GM12891 (cell line): ENCODE measurements at regions not wholly inside any gene's neighbourhood (a gene's known extent, or its start where the extent isn't known, plus 50 kb on each side); places are given as distances from the start of the nearest gene placed in this dataset.

ENCODE experiments used
- DNase-seq: peaks from one replicate; pipeline ENCODE4 v3.0.0; 2011; ENCODE audit warnings: low spot score; ENCODE audit not compliant: insufficient read length
- FAIRE-seq: peaks from 2 replicates; lab custom pipeline; 2011; peaks lifted over from hg19 to GRCh38; lab: Jason Lieb, UNC
- PAX5 ChIP-seq: IDR thresholded peaks from 2 replicates; pipeline ENCODE4 v1.6.1; 2011; ENCODE audit warnings: low read length, moderate library complexity, mild to moderate bottlenecking; ENCODE audit not compliant: insufficient read depth, severe bottlenecking
- POLR2A ChIP-seq: IDR thresholded peaks from 2 replicates; pipeline ENCODE4 v1.6.1; 2011; ENCODE audit warnings: low read depth, low read length, control low read depth
- POLR2AphosphoS5 ChIP-seq: IDR thresholded peaks from 2 replicates; pipeline ENCODE4 v1.6.1; 2011; ENCODE audit warnings: low read depth, low read length, control low read depth
- POU2F2 ChIP-seq: IDR thresholded peaks from 2 replicates; pipeline ENCODE4 v1.6.1; 2011; ENCODE audit warnings: low read depth, mild to moderate bottlenecking, control low read depth, low read length, moderate library complexity
- SPI1 ChIP-seq: IDR thresholded peaks from 2 replicates; pipeline ENCODE4 v1.6.1; 2011; ENCODE audit warnings: low read depth, low read length, control low read depth
- TAF1 ChIP-seq: IDR thresholded peaks from 2 replicates; pipeline ENCODE4 v1.6.1; 2011; ENCODE audit warnings: low read depth, low read length, control low read depth

GRCh38 chr1:222168621-222169020 is 379.3 kb downstream of the HHIPL2 start:
- FAIRE-seq: no peak
- no peak for TF ChIP-seq PAX5
- TF ChIP-seq POLR2AphosphoS5: no peak
- TF ChIP-seq TAF1: no peak
- no peak for TF ChIP-seq POLR2A
- no peak for TF ChIP-seq SPI1
- TF ChIP-seq POU2F2: no peak

DNA sequence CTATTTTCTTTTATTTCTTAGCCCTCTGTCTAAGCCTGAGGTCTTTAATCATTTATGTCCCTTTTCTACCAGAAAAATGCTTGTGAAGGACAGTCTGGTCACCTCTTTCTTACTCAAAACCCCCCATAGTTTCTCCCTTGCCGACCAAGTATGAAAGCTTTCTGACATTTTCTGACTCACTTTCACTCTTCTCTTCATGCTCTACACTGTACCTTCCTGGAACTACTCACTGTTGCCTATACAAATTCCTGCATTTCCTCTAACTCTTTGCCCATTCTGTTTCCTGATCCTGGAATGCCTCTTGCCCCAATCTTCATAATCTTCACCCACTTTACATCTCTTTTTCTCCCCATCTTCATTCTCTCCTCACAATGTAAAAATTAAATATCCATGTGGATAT is 380.0 kb downstream of the HHIPL2 start:
- no peak for TF ChIP-seq POLR2A
- TF ChIP-seq POU2F2: no peak
- no peak for TF ChIP-seq SPI1
- no peak for TF ChIP-seq TAF1
- TF ChIP-seq PAX5: no peak
- no peak for TF ChIP-seq POLR2AphosphoS5
- no peak for DNase-seq
- FAIRE-seq: no peak

More at GRCh38 chr1:222168621-222169020, 379.3 kb downstream of the HHIPL2 start:
- DNase-seq: no peak

GRCh38 chr1:222167111-222167510 is 380.8 kb downstream of the HHIPL2 start:
- DNase-seq: no peak
- no peak for TF ChIP-seq POLR2AphosphoS5
- no peak for TF ChIP-seq POLR2A
- no peak for TF ChIP-seq PAX5
- TF ChIP-seq TAF1: no peak
- TF ChIP-seq SPI1: no peak
- no peak for TF ChIP-seq POU2F2
- peak; percentile 35 for FAIRE-seq

DNA sequence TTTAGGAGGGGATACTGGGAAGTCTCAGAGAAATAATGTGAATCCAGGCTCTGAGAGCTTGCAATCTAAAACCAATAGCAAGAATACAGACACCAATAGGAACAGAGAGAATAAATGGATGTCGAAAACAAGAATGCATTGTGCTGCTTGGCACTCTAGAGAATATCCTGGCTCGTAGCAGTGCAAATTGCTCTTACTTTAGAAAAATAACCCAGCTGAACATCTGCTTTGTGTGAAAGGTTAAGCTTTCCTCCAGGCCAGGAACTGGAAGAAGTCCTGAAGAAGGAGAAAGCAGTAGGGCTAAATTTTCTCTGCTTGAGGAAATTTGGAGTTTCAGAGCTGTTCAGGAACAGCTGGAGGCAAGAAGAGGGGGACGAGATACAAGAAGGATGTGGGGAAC is 382.3 kb downstream of the HHIPL2 start:
- FAIRE-seq: no peak
- no peak for DNase-seq
- no peak for TF ChIP-seq PAX5
- no peak for TF ChIP-seq SPI1
- TF ChIP-seq TAF1: no peak
- no peak for TF ChIP-seq POLR2AphosphoS5
- TF ChIP-seq POLR2A: no peak
- no peak for TF ChIP-seq POU2F2

- no peak for DNase-seq
- no peak for TF ChIP-seq TAF1
- TF ChIP-seq POU2F2: no peak
- TF ChIP-seq POLR2AphosphoS5: no peak
- TF ChIP-seq POLR2A: no peak
- TF ChIP-seq SPI1: no peak
- TF ChIP-seq PAX5: no peak
- no peak for FAIRE-seq
Measured at GRCh38 chr1:222163895-222164294, 384.0 kb downstream of the HHIPL2 start.

DNA sequence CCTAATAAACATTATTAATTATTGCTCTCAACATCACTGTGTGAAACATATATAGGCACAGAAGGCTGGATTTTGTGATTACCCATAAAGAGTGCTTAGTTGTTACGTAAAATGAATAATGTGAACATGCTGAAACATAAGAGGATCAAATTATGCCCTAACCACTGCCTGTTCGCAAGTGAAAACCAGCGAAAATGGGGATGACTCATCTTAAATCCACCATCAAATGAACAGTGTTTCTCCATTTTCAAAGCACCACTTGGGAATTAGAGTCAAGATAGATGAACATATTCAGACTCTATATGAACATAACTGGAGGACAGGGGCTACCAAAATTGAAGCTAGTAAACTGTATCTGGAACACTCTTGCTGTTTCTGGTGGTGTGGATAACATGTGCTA is 386.2 kb downstream of the HHIPL2 start:
- DNase-seq (no peak), FAIRE-seq (no peak)
- TF ChIP-seq SPI1 (no peak), PAX5 (no peak), POLR2A (no peak), TAF1 (no peak), POU2F2 (no peak), POLR2AphosphoS5 (no peak)

- no peak for FAIRE-seq
Measured at GRCh38 chr1:222157612-222158011, 390.3 kb downstream of the HHIPL2 start.

GRCh38 chr1:222140206-222140605 is 398.3 kb upstream of the DUSP10 start:
- TF ChIP-seq PAX5 (no peak), POLR2A (no peak), TAF1 (no peak), POU2F2 (no peak), POLR2AphosphoS5 (no peak), SPI1 (no peak)
- FAIRE-seq (no peak), DNase-seq (no peak)

More at GRCh38 chr1:222157612-222158011, 390.3 kb downstream of the HHIPL2 start:
- DNase-seq: no peak
- no peak for TF ChIP-seq SPI1
- TF ChIP-seq POLR2A: no peak
- no peak for TF ChIP-seq TAF1
- TF ChIP-seq POLR2AphosphoS5: no peak
- TF ChIP-seq PAX5: no peak
- no peak for TF ChIP-seq POU2F2

GRCh38 chr1:222138095-222138494 is 396.2 kb upstream of the DUSP10 start:
- DNase-seq (no peak), FAIRE-seq (no peak)
- no peak for TF ChIP-seq SPI1

DNA sequence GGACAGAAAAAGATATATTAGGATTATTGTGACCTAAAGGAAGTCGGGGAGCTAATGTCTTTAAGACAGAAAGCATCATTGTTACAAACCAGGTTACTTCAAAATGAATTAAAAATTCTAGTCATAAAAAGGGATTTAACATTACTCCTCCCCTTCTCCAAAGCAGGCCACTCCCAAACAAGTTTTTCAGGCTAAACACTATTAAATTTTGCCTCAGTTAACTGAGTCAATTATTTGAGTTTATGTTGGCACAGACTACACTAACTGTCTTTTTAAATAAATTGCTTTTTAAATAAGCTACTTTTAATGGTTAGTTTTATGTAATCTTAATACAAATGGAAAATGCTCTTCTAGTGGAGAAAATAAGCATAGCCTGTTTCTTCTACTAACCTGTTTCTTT is 395.0 kb upstream of the DUSP10 start:
- DNase-seq: no peak
- no peak for TF ChIP-seq SPI1
- TF ChIP-seq TAF1: no peak
- no peak for TF ChIP-seq POU2F2
- no peak for TF ChIP-seq POLR2A
- no peak for TF ChIP-seq PAX5
- no peak for TF ChIP-seq POLR2AphosphoS5
- no peak for FAIRE-seq

DNA sequence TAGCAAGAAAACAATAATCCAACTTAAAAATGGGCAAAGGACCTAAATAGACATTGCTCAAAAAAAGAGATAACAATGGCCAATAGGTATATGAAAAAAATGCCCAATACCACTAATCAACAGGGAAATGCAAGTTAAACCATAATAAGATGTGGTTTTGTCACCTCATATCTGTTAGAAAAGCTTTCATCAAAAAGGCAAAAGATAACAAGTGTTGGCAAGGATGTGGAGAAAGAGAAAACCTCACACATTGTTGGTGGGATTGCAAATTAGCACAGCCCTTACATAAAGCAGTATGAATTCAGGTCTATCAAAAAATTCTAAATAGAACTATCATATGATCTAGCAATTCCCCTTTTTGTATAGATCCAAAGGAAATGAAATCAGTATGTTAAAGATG is 387.2 kb upstream of the DUSP10 start:
- FAIRE-seq (no peak), DNase-seq (no peak)
- TF ChIP-seq SPI1 (no peak), POU2F2 (no peak), TAF1 (no peak), POLR2A (no peak), PAX5 (no peak), POLR2AphosphoS5 (no peak)
